ENCODE measurements at regions not wholly inside any gene's neighbourhood (a gene's known extent, or its start where the extent isn't known, plus 50 kb on each side); places are given as distances from the start of the nearest gene placed in this dataset.
"Not testable (repeated sequence)": the region's sequence is repeated elsewhere in the genome, so short reads cannot be mapped to it uniquely, and the experiment has no call there.

GRCh38 chr14:34275078-34275477, 187.0 kb downstream of the SPTSSA start:
- DNase-seq (ENCODE audit: low read depth, low spot score), result no peak
- TF ChIP-seq ZNF274 (IDR thresholded peaks at IDR 0.05; ENCODE audit: low read depth, low read length) (no peak), YY1 (IDR thresholded peaks at IDR 0.05; ENCODE audit: insufficient read depth, insufficient read length) (no peak), SUZ12 (IDR thresholded peaks at IDR 0.05; ENCODE audit: extremely low read depth, insufficient read depth, insufficient read length) (no peak)
- Histone ChIP-seq H3K27me3 (ENCODE audit: insufficient read depth, insufficient read length) (no peaks in the 10 kb centered on the region), H3K9ac (ENCODE audit: insufficient read length, low read depth) (no peak overlapping the region), H3K4me1 (ENCODE audit: insufficient read depth, insufficient read length) (no peaks in the 10 kb centered on the region), H3K36me3 (ENCODE audit: insufficient read depth, insufficient read length, low read length) (no peaks in the 10 kb centered on the region), H3K4me3 (ENCODE audit: insufficient read length, low read depth) (no peak overlapping the region), H3K9me3 (ENCODE audit: insufficient read depth, low read length) (no peaks in the 10 kb centered on the region)

DNA sequence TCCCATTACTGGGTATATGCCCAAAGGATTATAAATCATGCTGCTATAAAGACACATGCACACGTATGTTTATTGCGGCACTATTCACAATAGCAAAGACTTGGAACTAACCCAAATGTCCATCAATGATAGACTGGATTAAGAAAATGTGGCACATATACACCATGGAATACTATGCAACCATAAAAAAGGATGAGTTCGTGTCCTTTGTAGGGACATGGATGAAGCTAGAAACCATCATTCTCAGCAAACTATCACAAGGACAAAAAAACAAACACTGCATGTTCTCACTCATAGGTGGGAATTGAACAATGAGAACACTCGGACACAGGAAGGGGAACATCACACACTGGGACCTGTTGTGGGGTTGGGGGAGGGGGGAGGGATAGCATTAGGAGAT, 188.3 kb downstream of the SPTSSA start:
- H3K36me3 ChIP-seq (ENCODE audit: insufficient read depth, insufficient read length, low read length); H3K9me3 ChIP-seq (ENCODE audit: insufficient read depth, low read length); H3K9ac ChIP-seq (ENCODE audit: insufficient read length, low read depth); DNase-seq (ENCODE audit: low read depth, low spot score); H3K4me3 ChIP-seq (ENCODE audit: insufficient read length, low read depth); H3K27me3 ChIP-seq (ENCODE audit: insufficient read depth, insufficient read length); H3K4me1 ChIP-seq (ENCODE audit: insufficient read depth, insufficient read length): not testable (repeated sequence)

DNA sequence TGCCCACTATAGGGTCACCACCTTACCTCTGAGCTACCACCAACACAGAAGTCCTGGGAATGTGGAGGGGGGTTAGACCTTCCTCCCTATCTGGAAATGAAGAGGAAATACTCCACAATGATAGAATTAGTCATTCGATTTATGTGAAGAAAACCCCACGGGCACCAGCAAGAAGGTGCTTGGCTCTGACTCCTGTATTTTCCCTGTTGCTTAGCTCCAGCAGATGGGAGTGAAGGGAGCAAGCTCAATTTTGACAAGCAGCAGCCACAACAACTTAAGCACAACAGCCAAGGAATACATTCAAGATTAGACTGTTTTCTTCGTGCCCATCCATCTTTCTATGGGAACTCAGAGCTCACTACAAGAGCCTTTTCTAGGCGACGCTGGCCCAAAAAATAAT, 191.7 kb downstream of the SPTSSA start:
- Histone ChIP-seq H3K36me3 (ENCODE audit: insufficient read depth, insufficient read length, low read length) (no peaks in the 10 kb centered on the region), H3K27me3 (ENCODE audit: insufficient read depth, insufficient read length) (no peaks in the 10 kb centered on the region), H3K9ac (ENCODE audit: insufficient read length, low read depth) (no peak overlapping the region), H3K9me3 (ENCODE audit: insufficient read depth, low read length) (no peaks in the 10 kb centered on the region), H3K4me1 (ENCODE audit: insufficient read depth, insufficient read length) (no peaks in the 10 kb centered on the region), H3K4me3 (ENCODE audit: insufficient read length, low read depth) (no peak overlapping the region)
- TF ChIP-seq YY1 (IDR thresholded peaks at IDR 0.05; ENCODE audit: insufficient read depth, insufficient read length) (no peak), SUZ12 (IDR thresholded peaks at IDR 0.05; ENCODE audit: extremely low read depth, insufficient read depth, insufficient read length) (no peak), ZNF274 (IDR thresholded peaks at IDR 0.05; ENCODE audit: low read depth, low read length) (no peak)
- DNase-seq (ENCODE audit: low read depth, low spot score), result no peak

DNA sequence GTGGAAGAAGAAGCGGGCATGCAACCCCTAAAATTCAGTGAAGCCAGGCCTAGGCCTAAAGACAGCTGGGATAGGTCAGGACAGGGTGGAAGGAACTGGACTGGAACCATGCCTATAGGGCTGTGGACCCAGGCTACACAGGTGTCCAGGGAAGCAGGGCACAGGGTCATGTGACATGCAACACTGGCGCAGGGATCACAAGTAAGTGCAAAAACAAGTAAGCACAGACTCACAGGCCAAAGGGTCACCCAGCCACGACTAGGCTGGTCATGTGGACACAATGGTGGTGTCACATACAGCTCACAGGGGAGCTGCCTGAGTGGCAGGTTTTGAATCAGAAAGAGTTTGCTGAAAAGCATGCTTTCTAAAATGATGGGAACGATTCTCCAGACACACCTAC, 195.7 kb downstream of the SPTSSA start:
- Histone ChIP-seq H3K4me3 (ENCODE audit: insufficient read length, low read depth) (no peak overlapping the region), H3K9ac (ENCODE audit: insufficient read length, low read depth) (no peak overlapping the region), H3K27me3 (ENCODE audit: insufficient read depth, insufficient read length) (no peaks in the 10 kb centered on the region), H3K4me1 (ENCODE audit: insufficient read depth, insufficient read length) (no peaks in the 10 kb centered on the region), H3K9me3 (ENCODE audit: insufficient read depth, low read length) (no peaks in the 10 kb centered on the region), H3K36me3 (ENCODE audit: insufficient read depth, insufficient read length, low read length) (no peaks in the 10 kb centered on the region)
- DNase-seq (ENCODE audit: low read depth, low spot score), result no peak
- TF ChIP-seq SUZ12 (IDR thresholded peaks at IDR 0.05; ENCODE audit: extremely low read depth, insufficient read depth, insufficient read length) (no peak), ZNF274 (IDR thresholded peaks at IDR 0.05; ENCODE audit: low read depth, low read length) (no peak)

DNA sequence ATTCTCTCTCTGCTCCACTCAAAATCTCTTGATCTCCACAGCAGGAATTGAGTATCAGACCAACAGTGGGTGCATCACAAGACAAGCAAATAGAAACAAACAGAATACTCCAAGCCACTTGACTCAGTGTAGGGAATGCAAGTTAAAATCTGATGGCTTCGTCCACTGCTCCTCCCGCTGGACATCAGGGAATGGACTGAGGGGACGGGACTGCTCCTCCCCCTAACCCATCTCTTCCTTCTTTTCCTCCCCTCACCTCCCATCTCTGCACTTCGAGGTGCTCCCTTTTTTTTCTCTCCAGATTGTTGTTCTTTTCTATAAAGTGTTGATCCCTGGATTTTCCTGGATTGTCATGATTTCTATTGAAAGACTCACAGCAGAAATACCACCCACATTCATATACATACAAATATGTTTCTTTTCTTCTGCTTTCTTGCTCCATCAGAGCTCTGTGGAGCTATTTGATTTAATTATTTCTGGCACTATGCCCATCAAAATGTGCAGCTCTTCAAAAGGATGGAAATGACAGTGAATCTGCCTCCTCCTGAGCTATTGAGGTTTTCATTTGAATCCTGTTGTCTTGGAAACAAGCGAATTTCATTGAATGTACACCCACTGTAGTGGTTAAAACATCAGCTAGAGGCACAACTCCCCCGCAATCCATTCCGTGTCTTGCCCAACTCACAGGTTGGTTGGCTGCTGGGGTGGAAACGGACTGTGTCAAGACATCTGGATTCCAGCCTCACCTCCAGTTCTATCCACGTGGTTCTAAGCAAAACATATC, 199.7 kb downstream of the SPTSSA start:
- no peak for TF ChIP-seq YY1 (IDR thresholded peaks at IDR 0.05; ENCODE audit: insufficient read depth, insufficient read length)
- TF ChIP-seq ZNF274 (IDR thresholded peaks at IDR 0.05; ENCODE audit: low read depth, low read length), result no peak
- no peak for TF ChIP-seq SUZ12 (IDR thresholded peaks at IDR 0.05; ENCODE audit: extremely low read depth, insufficient read depth, insufficient read length)
- H3K4me1 ChIP-seq (ENCODE audit: insufficient read depth, insufficient read length), result no peaks in the 10 kb centered on the region
- H3K27me3 ChIP-seq (ENCODE audit: insufficient read depth, insufficient read length), result no peaks in the 10 kb centered on the region

DNA sequence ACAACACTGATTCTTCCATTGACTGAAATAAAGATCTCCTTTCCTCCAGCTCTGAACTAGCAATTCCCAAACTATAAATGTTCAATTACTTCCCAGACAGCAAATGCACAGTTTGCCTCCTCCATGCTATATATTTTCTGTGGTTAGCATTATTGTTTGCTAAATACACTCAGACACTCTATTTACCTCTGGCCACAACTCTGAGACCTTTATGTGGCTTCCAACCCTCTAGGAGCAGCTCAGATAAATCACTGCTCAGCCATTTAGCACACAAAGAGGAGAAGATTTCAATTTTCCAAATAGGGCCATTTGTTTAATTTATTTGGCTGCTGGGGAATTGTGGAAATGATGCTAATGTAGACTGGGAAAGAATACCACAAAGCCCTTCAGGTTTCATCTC, 202.0 kb downstream of the SPTSSA start:
- no peaks in the 10 kb centered on the region for H3K36me3 ChIP-seq (ENCODE audit: insufficient read depth, insufficient read length, low read length)
- no peak overlapping the region for H3K4me3 ChIP-seq (ENCODE audit: insufficient read length, low read depth)
- H3K9me3 ChIP-seq (ENCODE audit: insufficient read depth, low read length), result no peaks in the 10 kb centered on the region
- TF ChIP-seq ZNF274 (IDR thresholded peaks at IDR 0.05; ENCODE audit: low read depth, low read length), result no peak
- TF ChIP-seq YY1 (IDR thresholded peaks at IDR 0.05; ENCODE audit: insufficient read depth, insufficient read length), result no peak
- no peak for TF ChIP-seq SUZ12 (IDR thresholded peaks at IDR 0.05; ENCODE audit: extremely low read depth, insufficient read depth, insufficient read length)
- no peaks in the 10 kb centered on the region for H3K27me3 ChIP-seq (ENCODE audit: insufficient read depth, insufficient read length)
- no peak for DNase-seq (ENCODE audit: low read depth, low spot score)
- H3K4me1 ChIP-seq (ENCODE audit: insufficient read depth, insufficient read length), result no peaks in the 10 kb centered on the region
- no peak overlapping the region for H3K9ac ChIP-seq (ENCODE audit: insufficient read length, low read depth)

More for the DNA sequence above, 199.7 kb downstream of the SPTSSA start:
- Histone ChIP-seq H3K9me3 (ENCODE audit: insufficient read depth, low read length) (no peaks in the 10 kb centered on the region), H3K4me3 (ENCODE audit: insufficient read length, low read depth) (no peak overlapping the region), H3K36me3 (ENCODE audit: insufficient read depth, insufficient read length, low read length) (no peaks in the 10 kb centered on the region), H3K9ac (ENCODE audit: insufficient read length, low read depth) (no peak overlapping the region)
- no peak for DNase-seq (ENCODE audit: low read depth, low spot score)

DNA sequence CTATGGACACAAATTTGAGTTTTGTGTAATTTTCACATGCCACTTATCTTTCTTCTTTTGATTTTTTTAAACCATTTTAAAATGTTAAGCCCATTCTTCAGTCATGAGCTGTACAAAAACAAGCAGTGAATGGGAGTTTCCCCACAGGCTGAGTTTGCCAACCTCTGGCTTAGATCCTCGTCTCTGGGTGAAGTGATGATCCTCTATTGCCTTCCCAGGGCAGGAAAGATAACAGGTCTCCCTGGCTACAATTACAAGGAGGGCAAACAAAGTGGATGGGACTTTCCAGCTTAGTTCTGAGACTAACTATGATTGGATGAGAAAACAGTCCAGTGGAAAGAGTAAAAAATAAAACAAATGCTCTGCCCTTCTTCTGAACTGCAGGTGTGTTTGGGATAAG, 203.7 kb downstream of the SPTSSA start:
- Histone ChIP-seq H3K9me3 (ENCODE audit: insufficient read depth, low read length) (no peaks in the 10 kb centered on the region), H3K4me3 (ENCODE audit: insufficient read length, low read depth) (no peak overlapping the region), H3K36me3 (ENCODE audit: insufficient read depth, insufficient read length, low read length) (no peaks in the 10 kb centered on the region), H3K27me3 (ENCODE audit: insufficient read depth, insufficient read length) (no peaks in the 10 kb centered on the region), H3K4me1 (ENCODE audit: insufficient read depth, insufficient read length) (no peaks in the 10 kb centered on the region), H3K9ac (ENCODE audit: insufficient read length, low read depth) (no peak overlapping the region)
- no peak for DNase-seq (ENCODE audit: low read depth, low spot score)
- no peak for TF ChIP-seq SUZ12 (IDR thresholded peaks at IDR 0.05; ENCODE audit: extremely low read depth, insufficient read depth, insufficient read length)
- no peak for TF ChIP-seq ZNF274 (IDR thresholded peaks at IDR 0.05; ENCODE audit: low read depth, low read length)
- TF ChIP-seq YY1 (IDR thresholded peaks at IDR 0.05; ENCODE audit: insufficient read depth, insufficient read length), result no peak

All from NT2/D1 (cell line).